Kidney epithelial cell (primary cell): ENCODE measurements at regions not wholly inside any gene's neighbourhood (a gene's known extent, or its start where the extent isn't known, plus 50 kb on each side); places are given as distances from the start of the nearest gene placed in this dataset.

Experiments used
- DNase-seq: peaks from one replicate; pipeline ENCODE4 v3.0.0-alpha.2; 2010; ENCODE audit warnings: low read depth
- H3K27me3 ChIP-seq: 2 replicates; pipeline ENCODE4 v1.6.0; 2011; ENCODE audit warnings: low read length; ENCODE audit not compliant: control insufficient read depth, insufficient read depth
- H3K36me3 ChIP-seq: 2 replicates; pipeline ENCODE4 v1.5.1; 2011; ENCODE audit warnings: low read length; ENCODE audit not compliant: control insufficient read depth, insufficient read depth
- H3K4me3 ChIP-seq: 2 replicates; pipeline ENCODE4 v1.5.1; 2011; ENCODE audit warnings: low read depth, mild to moderate bottlenecking, control low read depth, low read length
- CTCF ChIP-seq: IDR thresholded peaks from 2 replicates; pipeline ENCODE4 v1.5.1; 2011; ENCODE audit warnings: mild to moderate bottlenecking, moderate library complexity, low read length, control low read depth, inconsistent platforms; ENCODE audit not compliant: insufficient read depth, poor library complexity, severe bottlenecking

- H3K36me3 ChIP-seq: no peaks in the 10 kb centered on the region
- H3K4me3 ChIP-seq: no peak overlapping the region
- H3K27me3 ChIP-seq: no peaks in the 10 kb centered on the region
- DNase-seq: no peak
- TF ChIP-seq CTCF: no peak
Measured at GRCh38 chr1:80966266-80966665, 834.5 kb upstream of the ADGRL2 start.

GRCh38 chr1:80962564-80962963, 838.2 kb upstream of the ADGRL2 start:
- no peak for TF ChIP-seq CTCF
- Histone ChIP-seq H3K36me3 (no peaks in the 10 kb centered on the region), H3K4me3 (no peak overlapping the region), H3K27me3 (no peaks in the 10 kb centered on the region)
- DNase-seq: no peak

- Histone ChIP-seq H3K36me3 (no peaks in the 10 kb centered on the region), H3K27me3 (no peaks in the 10 kb centered on the region), H3K4me3 (no peak overlapping the region)
- no peak for DNase-seq
- no peak for TF ChIP-seq CTCF
Measured at GRCh38 chr1:80961464-80962190, 839.1 kb upstream of the ADGRL2 start.

- H3K4me3 ChIP-seq: no peak overlapping the region
- H3K27me3 ChIP-seq: no peaks in the 10 kb centered on the region
- DNase-seq: no peak
- no peaks in the 10 kb centered on the region for H3K36me3 ChIP-seq
- TF ChIP-seq CTCF: no peak
Measured at GRCh38 chr1:80933346-80933745, 867.4 kb upstream of the ADGRL2 start.

GRCh38 chr1:80931178-80931577, 869.6 kb upstream of the ADGRL2 start:
- TF ChIP-seq CTCF: no peak
- H3K4me3 ChIP-seq: no peak overlapping the region
- DNase-seq: no peak
- no peaks in the 10 kb centered on the region for H3K27me3 ChIP-seq
- no peaks in the 10 kb centered on the region for H3K36me3 ChIP-seq
